ENCODE measurements at regions not wholly inside any gene's neighbourhood (a gene's known extent, or its start where the extent isn't known, plus 50 kb on each side); places are given as distances from the start of the nearest gene placed in this dataset.

DNA sequence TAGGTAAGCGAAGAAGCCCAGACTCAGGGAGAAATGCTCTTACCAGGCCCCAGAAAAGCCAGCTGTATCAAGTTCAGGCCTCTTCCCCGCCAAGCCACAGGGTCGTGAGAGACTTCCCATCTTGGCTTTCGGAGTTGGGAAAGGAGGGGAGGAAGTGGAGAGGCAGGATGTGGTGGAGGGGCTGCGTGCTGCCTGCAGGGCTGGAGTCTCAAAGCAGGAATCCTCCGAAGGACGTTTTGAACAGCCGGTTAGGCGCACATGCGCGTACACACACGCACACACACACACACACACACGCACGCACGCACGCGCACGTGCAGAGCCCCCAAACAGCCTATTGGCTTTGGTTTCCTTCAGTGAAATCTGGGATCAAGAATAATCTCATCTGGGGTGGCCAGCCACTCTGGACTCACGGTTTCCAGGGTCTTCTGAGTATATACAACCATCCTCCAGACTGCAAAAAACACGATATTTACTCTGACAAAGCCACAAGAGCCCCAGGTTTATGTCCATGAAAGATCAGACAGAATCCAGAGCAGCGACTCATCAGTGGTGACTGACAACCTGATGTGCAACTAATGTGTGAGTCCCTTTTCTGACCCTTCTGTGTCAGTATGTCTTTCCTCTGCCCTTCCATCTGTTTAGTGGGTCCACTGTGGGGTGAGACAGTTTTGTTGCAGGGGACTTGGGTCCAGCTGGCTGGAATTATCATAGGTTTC lies 115.0 kb upstream of the ZNF438 start:
- TF ChIP-seq, protein P1, sequence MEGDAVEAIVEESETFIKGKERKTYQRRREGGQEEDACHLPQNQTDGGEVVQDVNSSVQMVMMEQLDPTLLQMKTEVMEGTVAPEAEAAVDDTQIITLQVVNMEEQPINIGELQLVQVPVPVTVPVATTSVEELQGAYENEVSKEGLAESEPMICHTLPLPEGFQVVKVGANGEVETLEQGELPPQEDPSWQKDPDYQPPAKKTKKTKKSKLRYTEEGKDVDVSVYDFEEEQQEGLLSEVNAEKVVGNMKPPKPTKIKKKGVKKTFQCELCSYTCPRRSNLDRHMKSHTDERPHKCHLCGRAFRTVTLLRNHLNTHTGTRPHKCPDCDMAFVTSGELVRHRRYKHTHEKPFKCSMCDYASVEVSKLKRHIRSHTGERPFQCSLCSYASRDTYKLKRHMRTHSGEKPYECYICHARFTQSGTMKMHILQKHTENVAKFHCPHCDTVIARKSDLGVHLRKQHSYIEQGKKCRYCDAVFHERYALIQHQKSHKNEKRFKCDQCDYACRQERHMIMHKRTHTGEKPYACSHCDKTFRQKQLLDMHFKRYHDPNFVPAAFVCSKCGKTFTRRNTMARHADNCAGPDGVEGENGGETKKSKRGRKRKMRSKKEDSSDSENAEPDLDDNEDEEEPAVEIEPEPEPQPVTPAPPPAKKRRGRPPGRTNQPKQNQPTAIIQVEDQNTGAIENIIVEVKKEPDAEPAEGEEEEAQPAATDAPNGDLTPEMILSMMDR (IDR thresholded peaks at IDR 0.05), result no peak
- no peak for TF ChIP-seq ZFX (IDR thresholded peaks at IDR 0.05; ENCODE audit: borderline replicate concordance)

All from 22Rv1 (cell line).